ENCODE measurements at regions not wholly inside any gene's neighbourhood (a gene's known extent, or its start where the extent isn't known, plus 50 kb on each side); places are given as distances from the start of the nearest gene placed in this dataset.

DNA sequence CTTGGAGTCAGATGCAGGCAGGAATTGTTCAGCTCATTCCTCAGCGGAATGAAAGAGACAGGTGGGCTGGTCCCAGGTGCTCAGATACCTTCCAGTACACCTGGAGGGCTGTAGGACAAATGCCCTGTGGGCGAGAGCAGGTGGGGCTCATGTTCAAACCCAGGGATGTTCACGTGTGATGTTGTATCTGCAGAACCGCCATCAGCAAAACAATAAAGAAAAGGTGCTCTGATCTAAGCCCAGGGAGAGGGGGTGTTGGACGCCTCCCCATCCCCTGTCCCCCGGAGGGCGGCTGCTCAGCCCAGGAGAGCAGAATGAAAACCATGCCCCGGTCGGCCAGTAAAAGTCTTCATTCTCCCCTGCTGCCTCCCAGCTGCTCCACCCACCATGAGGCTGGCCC lies 197.4 kb downstream of the HAUS1 start:
- H3K36me3 Mint-ChIP-seq (ENCODE audit: insufficient read depth): no peaks in the 10 kb centered on the region
- H3K27me3 Mint-ChIP-seq: peaks cover 17% of the 10 kb centered on the region
- TF ChIP-seq, protein P1, sequence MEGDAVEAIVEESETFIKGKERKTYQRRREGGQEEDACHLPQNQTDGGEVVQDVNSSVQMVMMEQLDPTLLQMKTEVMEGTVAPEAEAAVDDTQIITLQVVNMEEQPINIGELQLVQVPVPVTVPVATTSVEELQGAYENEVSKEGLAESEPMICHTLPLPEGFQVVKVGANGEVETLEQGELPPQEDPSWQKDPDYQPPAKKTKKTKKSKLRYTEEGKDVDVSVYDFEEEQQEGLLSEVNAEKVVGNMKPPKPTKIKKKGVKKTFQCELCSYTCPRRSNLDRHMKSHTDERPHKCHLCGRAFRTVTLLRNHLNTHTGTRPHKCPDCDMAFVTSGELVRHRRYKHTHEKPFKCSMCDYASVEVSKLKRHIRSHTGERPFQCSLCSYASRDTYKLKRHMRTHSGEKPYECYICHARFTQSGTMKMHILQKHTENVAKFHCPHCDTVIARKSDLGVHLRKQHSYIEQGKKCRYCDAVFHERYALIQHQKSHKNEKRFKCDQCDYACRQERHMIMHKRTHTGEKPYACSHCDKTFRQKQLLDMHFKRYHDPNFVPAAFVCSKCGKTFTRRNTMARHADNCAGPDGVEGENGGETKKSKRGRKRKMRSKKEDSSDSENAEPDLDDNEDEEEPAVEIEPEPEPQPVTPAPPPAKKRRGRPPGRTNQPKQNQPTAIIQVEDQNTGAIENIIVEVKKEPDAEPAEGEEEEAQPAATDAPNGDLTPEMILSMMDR (IDR thresholded peaks at IDR 0.05; ENCODE audit: unreplicated experiment): no peak
- H3K9me3 Mint-ChIP-seq (ENCODE audit: low read depth): peaks cover 4% of the 10 kb centered on the region
- no peak for DNase-seq (ENCODE audit: low spot score, unreplicated experiment)
- no peak overlapping the region for H3K27ac Mint-ChIP-seq
- H3K4me3 Mint-ChIP-seq (ENCODE audit: low read depth): no peak overlapping the region
- H3K4me1 Mint-ChIP-seq (ENCODE audit: low read depth): no peaks in the 10 kb centered on the region

DNA sequence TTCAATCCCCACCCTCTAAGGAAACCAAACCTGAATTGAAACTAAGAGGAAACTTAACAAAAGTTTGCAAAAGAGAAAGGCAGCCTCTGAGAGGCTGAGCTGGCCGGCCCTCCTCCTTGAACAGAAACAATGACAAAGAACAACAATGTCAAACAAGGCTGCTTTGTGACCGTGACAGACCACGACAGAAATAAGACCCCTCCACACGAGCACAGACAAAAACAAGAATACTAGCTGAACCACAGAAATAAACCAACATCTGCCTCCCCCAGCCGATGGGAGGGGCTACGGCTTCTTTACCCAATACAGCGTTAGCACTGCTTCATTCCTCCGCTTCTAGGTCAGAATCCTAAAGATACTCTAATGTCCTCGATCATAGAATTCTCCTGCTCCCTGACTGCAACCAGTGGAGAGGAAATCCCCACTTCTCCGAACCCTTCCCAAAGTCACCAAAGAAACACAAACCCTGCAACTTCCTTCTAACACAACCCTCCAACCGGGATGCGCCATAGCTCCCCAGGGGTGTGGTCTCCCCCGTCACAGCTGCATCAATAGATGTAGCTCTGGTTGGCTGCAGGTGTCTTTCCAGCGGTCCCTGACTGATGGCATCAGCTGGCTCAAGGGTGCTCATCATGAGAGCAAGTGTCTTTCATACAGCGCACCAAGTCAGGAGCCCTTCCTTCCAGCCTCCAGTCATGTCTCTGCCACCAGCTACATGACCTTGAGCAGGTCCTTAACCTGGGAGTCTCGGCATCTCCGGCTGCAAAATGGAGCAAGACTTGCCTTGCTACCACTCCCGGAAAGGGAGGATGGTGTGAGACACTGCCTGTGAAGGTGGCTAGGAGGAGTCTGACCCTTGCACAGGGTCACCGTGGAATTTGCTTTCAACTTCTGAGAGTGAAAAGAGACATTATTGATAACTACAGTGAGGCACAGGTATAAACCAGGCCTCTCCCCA lies 198.6 kb downstream of the HAUS1 start:
- Mint-ChIP-seq H3K36me3 (ENCODE audit: insufficient read depth) (no peaks in the 10 kb centered on the region), H3K27ac (no peak overlapping the region), H3K4me1 (ENCODE audit: low read depth) (no peaks in the 10 kb centered on the region), H3K9me3 (ENCODE audit: low read depth) (peaks cover 12% of the 10 kb centered on the region), H3K27me3 (peaks cover 17% of the 10 kb centered on the region), H3K4me3 (ENCODE audit: low read depth) (no peak overlapping the region)
- DNase-seq (ENCODE audit: low spot score, unreplicated experiment): no peak
- TF ChIP-seq, protein P1 (IDR thresholded peaks at IDR 0.05; ENCODE audit: unreplicated experiment): no peak

DNA sequence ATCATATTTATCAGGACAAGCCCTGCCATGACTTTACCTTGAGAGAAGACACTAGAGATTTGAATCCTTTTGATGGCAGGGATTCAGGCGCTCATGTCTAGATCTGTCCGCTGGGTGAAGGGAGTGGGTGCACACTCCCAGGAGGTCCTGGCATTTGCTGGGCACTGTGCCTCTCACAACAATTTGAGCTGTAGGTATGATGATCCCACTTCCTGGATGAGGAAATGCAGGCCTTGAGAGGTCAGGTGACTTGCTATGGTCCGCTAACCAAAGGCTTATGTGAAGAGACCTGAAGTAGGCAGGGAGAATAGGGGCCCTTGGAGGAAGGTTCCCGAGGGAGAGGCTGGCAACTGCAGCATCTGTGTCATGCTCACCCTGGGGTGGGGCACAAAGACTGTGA lies 206.1 kb downstream of the HAUS1 start:
- TF ChIP-seq, protein P1 (IDR thresholded peaks at IDR 0.05; ENCODE audit: unreplicated experiment): no peak
- H3K27me3 Mint-ChIP-seq: peaks cover 2% of the 10 kb centered on the region
- DNase-seq (ENCODE audit: low spot score, unreplicated experiment): no peak
- H3K4me1 Mint-ChIP-seq (ENCODE audit: low read depth): no peaks in the 10 kb centered on the region
- H3K36me3 Mint-ChIP-seq (ENCODE audit: insufficient read depth): no peaks in the 10 kb centered on the region
- H3K4me3 Mint-ChIP-seq (ENCODE audit: low read depth): no peak overlapping the region
- peaks cover 12% of the 10 kb centered on the region for H3K9me3 Mint-ChIP-seq (ENCODE audit: low read depth)
- no peak overlapping the region for H3K27ac Mint-ChIP-seq

DNA sequence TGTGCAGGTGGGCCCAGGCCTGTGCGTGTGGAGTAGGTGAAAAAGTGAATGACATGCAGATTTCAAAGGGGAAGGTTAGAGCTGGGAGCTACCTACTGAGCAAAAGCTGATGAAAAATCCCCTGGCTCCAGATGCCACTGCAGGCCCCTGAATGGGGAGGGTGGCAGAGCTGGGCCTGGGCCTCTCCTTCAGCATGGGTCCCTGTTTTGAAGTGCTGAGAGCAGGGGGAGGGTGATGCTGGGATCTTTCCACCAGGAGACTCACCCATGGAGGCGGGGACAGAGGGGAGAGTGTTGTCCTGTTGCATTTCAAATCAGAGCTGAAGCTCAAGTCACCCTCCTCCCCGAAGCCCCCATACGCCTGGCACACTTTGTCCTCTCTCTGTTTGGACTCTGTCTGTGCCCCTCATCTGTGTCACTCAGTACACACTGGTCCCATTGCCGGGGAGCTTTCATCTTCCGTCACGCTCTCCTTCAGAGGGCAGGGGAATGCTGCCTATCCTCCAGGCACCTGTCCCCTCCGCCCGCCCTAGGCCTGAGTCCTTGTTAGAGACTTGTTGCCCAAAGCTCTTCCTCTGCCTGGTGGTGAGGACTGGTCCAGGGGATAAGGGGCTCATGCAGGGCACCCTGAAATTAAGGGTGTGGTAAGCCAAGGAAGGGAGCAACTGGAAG lies 206.6 kb downstream of the HAUS1 start:
- peaks cover 2% of the 10 kb centered on the region for H3K27me3 Mint-ChIP-seq
- H3K9me3 Mint-ChIP-seq (ENCODE audit: low read depth): peaks cover 12% of the 10 kb centered on the region
- no peaks in the 10 kb centered on the region for H3K4me1 Mint-ChIP-seq (ENCODE audit: low read depth)
- H3K27ac Mint-ChIP-seq: no peak overlapping the region
- DNase-seq (ENCODE audit: low spot score, unreplicated experiment): no peak
- no peak overlapping the region for H3K4me3 Mint-ChIP-seq (ENCODE audit: low read depth)
- TF ChIP-seq, protein P1 (IDR thresholded peaks at IDR 0.05; ENCODE audit: unreplicated experiment): no peak
- H3K36me3 Mint-ChIP-seq (ENCODE audit: insufficient read depth): no peaks in the 10 kb centered on the region

DNA sequence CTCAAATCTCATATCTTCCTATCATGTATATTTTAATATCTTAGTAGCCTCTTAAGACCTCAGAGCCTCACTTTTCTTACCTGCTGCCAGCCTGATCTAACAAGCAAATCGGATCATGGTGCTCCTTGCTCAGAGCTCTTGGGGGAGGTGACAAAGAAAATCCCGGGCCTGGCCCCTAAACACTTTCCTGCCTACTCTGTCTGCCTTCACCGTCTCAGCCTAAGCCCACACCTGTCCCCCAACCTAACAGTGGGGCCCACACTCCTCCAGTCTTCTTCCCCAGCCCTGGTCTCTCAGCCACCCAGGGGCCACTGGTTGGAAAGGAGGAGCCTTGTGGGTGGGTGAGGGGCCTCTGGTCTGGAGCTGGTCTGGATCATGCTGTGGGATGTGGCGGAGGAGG lies 207.3 kb downstream of the HAUS1 start:
- TF ChIP-seq, protein P1 (IDR thresholded peaks at IDR 0.05; ENCODE audit: unreplicated experiment): no peak
- peaks cover 8% of the 10 kb centered on the region for H3K9me3 Mint-ChIP-seq (ENCODE audit: low read depth)
- no peak overlapping the region for H3K27ac Mint-ChIP-seq
- H3K27me3 Mint-ChIP-seq: peaks cover 2% of the 10 kb centered on the region
- H3K4me1 Mint-ChIP-seq (ENCODE audit: low read depth): no peaks in the 10 kb centered on the region
- no peaks in the 10 kb centered on the region for H3K36me3 Mint-ChIP-seq (ENCODE audit: insufficient read depth)
- H3K4me3 Mint-ChIP-seq (ENCODE audit: low read depth): no peak overlapping the region
- no peak for DNase-seq (ENCODE audit: low spot score, unreplicated experiment)

Measured in progenitor cell of endocrine pancreas (in vitro differentiated cells).